NCI-H2227 treated with DMSO at 0.1 percent for 48 hours (cell line): ENCODE measurements at regions not wholly inside any gene's neighbourhood (a gene's known extent, or its start where the extent isn't known, plus 50 kb on each side); places are given as distances from the start of the nearest gene placed in this dataset.

Source experiments
- DNase-seq: peaks from one replicate; lab custom pipeline; 2025; lab: John Stamatoyannopoulos, UW

DNA sequence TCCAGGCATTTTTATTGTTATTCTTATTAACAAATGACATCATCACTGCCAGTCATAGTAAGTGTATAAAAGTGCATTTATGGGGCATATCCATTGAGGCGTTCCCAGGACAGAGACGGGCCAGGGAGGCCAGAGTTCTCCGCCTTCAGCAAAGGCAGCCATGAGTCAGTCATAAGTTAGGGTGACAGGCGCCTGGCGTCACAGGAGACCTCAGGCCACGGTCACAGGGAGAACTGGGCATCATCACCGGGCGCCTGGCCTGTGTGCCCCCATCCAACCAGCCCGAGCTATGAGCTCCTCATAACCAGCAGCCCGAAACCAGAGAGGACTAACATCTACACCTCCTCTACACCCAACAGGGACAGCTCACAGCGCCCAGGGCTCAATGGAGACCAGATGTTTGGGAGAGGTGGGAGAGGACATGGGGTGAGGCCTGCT, 259.2 kb downstream of the DLL1 start:
- DNase-seq, result no peak

DNA sequence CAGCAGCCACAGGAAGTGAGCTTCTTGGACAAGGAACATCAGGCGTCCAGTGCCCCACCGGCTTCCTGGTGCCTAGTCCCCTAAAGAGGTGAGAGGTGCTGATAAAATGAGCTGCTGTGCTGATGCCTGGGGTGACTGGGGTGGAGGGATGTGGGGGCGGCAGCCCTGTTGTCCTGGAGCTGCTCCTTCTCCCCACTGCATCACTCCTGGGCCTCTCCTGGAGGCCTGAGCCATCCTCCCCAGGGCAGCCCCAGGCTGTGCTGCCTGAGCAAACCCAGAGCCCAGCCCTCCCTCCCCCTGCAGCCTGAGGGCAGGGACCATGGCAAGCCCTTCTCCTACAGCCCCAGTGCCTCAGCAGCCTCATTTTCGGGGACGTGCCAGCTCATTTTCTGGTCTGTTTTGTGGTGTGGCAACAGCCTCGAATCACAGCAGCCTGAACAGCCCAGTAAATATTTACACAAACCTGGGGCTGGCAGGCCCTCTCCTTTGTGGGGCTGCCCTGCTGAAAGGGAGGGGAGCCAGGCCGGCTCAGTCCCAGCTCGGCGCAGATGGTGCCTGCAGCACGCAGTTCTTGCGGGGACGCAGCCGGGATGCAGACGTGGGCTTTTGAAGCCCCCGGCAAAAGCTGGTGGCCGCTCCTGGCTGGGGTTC, 259.9 kb downstream of the DLL1 start:
- DNase-seq, result no peak

DNA sequence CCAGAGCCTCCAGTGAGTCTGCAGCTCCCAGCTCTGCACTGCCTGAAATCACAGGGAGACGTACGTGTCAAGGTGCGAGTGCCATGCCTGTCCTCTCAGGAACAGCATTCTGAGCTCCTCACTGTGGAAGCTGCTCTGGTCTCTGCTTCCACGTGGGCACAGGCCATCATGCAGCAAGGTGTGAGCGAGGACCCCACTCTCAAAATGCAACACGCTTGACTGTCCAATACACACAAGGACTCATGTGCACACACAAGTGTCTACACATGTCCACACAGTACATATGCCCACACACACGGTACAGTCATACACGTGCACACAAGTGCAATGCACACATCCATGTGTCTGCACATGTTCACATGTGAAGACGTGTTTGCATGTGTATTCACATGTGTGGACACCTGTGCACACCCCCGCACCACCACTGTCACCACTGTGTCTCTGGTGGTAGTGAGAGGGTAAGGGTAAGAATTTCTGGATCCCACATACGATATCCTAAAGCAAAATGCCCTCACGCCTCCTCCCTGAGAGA, 260.5 kb downstream of the DLL1 start:
- DNase-seq, result no peak

DNA sequence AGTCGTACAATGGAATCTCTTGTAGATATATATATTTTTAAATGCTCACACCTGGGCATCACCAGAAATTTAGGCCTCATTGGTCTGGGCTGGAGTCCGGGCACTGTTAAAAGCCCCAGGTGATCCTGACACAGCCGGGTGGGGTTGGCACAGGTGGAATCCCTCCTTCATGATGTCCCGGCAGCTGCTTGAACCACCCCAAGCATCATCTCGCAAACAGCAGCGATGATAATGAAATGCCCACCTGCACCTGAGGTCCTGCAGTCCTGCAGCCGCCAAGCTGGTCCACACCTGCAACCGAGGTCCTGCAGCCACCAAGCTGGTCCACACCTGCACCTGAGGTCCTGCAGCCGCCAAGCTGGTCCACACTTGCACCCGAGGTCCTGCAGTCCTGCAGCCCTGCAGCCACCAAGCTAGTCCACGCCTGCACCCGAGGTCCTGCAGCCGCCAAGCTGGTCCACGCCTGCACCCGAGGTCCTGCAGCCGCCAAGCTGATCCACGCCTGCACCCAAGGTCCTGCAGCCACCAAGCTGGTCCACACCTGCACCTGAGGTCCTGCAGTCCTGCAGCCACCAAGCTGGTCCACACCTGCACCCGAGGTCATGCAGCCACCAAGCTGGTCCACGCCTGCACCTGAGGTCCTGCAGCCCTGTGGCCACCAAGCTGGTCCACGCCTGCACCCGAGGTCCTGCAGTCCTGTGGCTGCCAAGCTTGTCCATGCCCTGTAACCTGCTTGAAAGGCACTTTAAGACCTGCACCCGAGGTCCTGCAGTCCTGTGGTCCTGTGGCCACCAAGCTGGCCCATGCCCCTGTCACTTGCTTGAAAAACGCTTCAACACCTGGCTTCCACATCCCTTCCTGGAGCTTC, 261.2 kb downstream of the DLL1 start:
- DNase-seq, result no peak

DNA sequence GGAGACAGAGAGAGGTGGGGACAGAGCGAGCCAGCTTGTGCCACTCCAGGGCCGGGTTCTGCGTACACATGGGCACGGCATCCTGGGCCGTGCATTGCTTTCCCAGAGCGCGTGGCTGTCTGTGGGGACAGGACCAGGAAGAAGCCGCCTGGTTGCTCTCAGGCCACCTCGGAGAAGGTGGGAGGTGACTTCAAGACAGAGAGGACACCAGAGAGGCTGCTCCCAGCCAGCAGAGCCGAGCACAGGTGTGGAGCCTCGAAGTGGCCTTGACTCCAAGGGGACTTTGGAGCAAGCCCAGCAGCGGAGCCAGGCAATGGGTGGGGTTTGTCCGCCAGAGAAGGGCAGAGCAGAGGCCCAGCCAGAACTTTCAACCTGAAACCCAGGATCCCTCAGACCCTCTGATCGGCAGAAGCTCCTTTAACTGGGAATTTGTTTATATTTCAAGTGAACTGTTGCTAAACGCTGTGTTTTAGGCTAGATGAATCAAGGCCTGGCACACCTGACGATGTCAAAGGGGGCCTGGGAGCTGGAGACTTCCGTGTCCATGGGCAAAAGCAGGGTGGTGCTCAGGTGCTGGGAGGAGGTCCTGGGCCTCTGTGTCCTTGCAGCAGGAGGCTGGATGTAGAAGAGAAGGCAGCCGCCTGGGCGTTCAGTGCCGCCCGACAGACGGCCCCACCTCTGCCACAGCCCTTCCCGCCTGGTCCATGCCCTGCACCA, 262.1 kb downstream of the DLL1 start:
- DNase-seq, result no peak

DNA sequence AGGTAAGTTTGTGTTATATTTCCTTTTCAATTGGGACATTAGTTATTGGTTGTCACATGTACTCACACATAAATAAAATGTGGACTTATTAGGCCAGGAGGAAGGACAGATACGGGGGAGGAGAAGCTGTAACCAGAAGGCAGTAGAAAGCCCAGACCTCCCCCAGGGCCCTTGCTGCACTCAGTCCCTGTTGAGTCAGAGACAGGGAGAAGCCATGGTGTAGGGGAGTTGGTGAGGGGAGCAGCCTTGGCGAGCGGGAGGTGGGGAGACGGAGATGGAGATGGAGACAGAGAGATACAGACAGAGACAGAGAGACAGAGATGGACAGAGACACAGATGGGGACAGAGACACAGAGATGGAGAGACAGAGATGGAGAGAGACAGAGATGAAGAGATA, 263.2 kb downstream of the DLL1 start:
- no peak for DNase-seq

DNA sequence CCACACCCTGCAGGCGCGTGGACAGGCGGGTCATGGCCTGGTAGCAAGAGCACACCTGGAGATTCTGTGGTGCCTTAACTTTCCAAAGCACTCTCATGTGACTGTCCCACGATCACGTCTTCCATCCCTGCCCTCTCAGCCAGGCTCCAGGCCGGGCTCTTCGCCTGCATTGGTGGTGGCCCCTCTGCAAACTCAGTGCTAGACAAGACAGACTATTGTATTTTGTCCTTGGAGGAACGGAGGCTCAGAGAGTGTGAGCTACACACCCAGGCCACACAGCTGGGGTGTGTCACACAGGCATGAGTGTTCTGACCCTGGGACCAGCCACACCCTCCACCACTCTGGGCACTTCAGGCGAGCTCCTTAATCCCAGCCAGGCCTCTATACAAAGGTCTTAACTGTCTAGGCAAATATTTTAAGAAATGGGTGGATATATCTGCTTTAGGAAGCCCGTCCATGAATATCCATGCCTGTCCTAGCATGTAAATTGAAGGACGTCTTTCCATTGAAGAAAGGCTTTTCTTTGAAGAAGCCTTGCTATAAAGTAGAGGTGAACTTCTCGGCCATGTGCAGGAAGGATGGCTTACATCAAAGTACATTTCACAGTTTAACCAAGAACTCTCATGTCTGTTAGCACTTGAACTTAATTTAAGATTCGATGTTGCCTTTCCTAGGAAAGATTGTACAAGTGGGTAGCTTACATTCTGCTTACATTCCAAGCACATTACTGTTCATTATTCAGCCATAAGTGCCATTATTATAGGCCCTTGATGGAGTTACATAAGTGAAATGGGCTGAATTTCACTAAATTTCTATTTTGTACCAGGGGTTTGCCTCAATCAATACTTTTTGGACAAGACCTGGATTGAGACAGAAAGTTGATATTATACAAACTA, 263.9 kb downstream of the DLL1 start:
- DNase-seq, result no peak

DNA sequence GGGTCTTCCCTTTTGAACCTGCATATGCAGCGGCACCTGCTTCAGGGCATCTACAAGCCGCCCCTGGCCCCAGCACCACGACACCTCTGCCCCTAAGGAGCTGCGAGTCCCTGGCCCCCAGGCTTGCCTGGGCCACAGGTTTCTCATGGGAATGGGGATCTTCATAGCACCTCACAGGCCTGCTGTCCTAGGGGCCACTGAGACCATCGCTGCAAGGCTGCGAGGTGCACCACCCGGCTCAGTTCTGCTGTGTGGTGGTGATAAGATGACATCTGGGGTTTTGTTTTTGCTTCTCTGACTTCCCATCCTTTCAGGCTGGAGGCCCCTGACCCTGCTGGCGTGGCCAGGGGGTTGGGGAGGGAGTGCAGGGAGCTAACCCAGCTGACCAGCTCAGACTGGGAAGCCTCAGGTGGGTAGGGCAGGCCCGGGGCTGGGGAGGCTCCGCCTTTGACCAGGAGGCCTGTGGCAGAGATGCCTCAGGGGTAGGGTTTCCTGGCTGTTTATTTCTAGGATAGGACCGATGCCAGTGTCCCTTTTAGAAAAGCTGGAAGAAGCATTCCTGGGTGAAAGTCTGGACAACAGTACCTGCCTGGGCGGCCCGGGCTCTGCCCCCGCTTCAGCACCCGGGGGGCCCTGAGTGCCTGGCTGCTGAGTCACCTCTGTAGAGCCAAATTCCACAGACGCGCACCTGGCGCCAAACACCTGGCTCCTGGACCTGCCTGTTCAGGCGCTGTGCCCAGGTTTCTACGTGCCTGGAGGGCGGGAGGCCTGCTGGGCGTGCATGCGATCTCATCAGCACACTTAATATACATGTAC, 264.7 kb downstream of the DLL1 start:
- no peak for DNase-seq

DNA sequence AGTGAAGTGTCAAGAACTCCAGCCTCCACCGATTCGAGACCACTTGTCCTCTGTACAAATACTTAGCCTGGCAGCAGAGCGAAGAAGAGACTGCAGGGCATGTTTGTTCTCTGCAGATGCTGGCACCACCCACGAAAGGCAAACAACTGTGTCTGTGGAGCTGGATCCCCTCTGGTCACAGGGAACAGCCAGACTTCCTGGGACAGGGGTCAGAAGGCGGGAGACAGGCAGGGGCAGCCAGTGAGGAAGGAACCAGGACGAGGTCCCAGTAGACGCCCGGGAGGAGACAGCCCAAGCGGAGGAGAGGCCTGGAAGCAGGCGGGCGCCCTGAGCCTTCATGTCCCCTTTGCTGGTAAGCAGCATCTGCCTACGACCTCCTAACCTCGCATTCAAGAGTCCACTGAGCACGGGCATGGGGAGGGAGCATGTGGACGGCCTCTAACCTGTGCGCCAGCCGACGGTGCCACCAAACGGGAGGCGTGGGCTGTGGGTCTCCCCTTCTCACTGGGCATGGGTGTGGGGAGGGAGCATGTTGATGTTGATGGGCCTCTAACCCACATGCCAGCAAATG, 265.5 kb downstream of the DLL1 start:
- no peak for DNase-seq

DNA sequence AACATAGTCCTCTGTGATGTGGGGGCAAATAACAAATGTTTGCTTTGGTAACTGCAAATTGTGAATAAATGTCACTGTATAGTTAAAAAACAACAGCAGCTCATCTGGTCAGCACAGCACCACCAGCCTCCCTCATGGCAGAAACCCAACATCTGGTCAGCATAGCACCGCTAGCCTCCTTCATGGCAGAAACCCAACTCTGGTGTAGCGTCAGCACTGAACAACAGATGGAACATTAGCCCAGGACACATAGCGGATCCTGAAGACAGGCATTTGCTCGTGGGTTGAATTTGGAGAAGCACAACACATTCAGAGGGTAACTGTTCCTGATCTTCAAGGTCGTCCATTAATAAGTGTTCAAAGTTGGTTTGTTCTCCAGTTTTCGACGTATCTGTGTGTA, 265.9 kb downstream of the DLL1 start:
- DNase-seq, result no peak

DNA sequence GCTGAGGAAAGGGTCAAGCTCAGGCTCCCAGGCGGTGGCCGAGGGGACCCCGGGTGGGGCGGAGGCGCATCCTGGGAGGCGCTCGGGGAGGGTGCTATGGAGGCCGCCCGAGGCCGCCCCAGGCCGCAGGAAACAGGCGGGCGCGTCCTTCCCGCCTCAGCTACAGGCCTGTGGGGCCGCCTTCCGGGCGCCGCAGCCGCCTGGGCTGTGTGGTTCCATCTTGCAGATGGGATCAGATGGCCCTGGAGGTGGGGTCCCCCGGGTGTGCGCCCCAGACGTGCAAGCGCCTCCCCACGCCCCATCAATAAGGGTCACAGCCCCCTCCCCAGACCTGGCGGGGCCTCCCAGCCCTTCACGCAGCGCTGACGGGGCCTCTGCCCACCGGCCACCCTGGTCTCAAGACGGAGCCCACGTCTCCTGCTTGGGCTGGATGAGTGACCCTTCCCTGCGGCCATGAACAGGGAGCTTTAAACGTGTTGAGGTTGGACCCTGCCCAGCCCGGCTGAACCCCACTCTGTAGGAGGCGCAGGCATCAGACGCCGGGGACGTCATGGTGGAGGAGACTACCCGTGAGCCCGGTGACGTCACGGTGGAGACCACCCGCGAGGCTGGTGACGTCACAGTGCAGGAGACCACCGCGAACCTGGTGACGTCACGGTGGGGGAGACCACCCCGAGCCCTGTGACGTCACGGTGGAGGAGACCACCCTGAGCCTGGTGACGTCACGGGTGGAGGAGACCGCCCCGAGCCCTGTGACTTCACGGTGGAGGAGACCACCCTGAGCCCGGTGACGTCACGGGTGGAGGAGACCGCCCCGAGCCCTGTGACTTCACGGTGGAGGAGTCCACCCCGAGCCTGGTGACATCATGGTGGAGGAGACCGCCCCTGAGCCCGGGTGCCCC, 267.0 kb downstream of the DLL1 start:
- DNase-seq, result no peak

DNA sequence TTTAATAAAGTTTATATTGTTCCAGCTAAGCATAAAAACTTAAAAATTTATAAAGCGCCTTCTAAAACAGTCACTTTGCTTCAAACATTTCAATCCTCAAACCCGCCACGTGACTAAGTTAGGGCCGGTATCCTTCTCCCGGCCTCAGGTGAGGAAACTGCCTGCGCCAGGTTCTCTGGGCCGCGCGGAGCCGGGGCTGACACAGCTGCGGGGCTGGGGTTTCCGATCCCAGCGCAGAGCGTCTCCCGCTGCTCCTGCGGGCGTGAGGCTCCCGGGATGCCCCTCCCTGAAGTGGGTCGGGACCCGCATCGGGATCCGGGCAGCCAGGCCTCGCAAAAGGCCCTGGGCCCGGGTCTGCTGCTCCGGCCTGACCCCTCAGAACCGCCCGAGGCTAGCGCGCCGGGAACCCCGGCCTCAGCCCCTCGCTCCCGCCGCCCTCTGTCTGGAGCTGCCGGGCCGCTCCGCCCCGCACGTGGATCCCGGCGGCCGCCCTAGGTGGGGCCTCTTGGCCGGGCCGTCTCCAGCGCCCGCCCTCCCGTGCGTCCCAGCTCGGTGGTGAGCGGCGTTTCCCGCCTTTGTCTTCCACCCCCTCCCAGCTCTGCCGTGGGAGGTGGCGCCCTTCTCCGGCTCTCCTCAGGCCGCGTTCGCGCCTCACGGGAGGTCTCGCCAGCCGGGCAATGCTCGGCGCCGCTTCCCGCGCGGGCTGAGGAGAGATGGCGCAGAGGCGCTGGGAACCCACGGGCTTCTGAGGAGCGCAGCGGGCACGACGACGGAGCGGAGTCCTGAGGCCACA, 267.9 kb downstream of the DLL1 start:
- DNase-seq, result no peak

DNA sequence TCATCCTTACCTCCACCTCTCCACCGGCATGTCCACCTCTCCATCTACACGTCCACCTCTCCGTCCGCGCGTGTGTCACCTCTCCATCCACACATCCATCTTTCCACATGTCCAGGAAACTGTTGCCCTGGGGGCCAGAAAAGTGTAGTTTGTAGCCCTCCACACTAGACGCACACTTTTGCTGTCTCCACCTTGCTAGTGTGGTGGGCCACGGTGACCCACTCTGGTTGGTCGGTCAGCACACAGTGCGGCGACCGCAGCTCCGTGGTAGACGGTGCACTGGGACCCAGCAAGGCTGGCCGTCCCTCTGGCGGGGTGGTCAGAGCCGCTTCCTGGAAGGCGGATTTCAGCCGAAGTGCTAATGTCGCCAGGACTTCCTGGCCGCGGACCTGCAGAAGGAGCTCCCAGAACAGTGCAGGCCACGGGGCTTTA, 268.6 kb downstream of the DLL1 start:
- DNase-seq, result no peak

DNA sequence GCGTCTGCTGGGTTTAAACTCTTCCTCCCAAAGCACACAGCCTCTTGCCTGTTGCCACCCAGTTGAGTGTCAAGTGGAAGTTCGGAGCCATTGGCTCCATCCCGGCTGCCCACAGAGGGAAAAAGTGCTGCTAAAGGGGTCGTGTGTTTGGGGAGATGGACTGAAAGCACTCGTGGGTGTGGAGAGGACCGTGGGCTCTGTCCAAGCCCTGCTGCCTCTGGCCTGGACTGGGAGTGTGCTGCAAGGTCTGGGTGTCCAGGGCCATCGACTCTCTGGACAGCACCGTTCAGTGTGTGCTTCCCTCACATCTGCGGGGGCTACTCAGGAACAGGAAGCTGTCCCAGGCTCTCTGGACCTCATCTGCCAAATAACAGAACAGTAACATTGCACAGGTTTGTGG, 269.3 kb downstream of the DLL1 start:
- DNase-seq, result no peak

DNA sequence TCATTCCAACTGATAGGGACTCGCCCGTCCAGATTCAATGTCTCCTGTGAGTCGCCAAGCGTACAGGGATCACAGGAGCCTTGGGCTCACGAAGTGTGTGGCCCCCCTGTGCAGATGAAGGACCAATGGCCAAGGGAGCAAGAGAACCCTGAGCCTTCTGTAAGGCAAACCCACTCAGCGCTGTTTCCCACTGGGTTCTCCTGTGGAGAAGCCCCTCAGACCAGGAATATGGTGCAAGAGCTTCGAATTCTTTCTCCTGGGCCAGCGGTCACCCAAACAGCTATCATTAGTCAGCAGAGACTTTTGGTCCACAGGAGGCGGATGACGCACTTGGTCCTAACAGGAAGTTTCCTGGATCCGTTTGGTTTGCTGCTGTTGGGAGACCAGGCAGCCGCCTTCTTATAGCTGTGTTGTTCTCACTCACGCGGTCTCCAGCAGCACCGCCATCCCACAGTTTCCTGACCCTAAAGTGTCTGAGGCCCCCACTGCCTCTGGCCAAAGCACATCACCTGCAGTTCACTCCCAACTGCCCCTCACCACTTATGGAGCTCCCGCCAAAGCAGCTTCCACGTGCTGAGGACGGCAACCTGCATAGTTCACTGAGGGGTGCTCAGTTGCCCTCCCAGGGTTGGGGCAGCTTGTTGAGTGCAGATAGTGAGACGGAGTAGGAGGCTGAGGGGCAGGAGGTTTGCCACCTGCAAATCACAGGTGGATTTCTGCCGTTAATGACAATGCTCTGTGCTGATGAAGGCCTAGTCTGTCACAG, 268.6 kb downstream of the ERMARD start:
- no peak for DNase-seq

DNA sequence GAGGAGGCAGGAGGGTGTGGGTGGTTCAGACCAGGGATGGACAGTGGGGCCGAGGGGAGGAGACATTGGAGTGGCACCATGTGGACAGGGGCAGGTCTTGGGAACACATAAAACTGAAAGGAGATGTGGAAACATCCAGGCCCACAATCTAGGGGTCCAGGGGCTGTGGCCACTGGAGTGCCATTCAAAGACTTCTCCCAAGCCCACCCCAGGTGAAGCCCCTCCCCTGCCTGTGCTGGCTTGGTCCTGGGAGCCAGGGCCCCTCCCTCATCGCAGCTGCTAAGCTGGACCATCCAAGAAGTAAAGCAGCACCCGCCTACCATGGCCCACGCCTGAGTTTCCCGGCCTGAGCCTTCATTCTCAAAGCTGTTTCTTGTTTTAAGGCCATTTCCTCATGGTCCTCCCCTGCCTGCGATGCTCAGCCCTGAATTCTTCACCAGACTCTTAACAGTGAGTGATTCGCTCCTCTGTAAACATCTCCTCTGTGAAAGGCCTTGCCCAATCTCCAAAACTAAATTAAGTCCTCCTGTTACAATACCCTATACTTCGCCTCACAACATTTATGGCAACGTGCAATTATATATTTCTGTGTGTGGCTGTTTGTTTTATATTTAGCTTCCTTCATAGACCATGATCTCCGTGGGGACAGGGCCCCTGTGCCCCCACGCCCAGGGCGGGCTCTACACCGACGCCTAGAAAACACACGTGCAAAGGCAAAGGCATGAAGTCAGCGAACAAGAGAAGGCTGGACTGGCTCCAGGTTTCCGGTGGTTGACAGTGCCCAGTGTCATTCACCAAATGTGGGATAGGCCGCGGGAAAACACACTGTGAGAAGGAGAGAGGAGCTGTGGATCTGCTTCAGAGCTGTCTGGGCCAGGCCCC, 267.8 kb downstream of the ERMARD start:
- DNase-seq, result no peak
